Stimulated activated CD8-positive, alpha-beta memory T cell treated with anti-CD3 and anti-CD28 coated beads, Interleukin-4, amount 100 ng/mL, for 1 hour (primary cell): ENCODE measurements at regions not wholly inside any gene's neighbourhood (a gene's known extent, or its start where the extent isn't known, plus 50 kb on each side); places are given as distances from the start of the nearest gene placed in this dataset.

Source experiments
- DNase-seq, 2 donors: peaks; one replicate each; pipeline ENCODE4 v3.0.0-alpha.2; 2020; ENCODE audit warnings: low read depth in 2 of 2, low spot score in 1 of 2

- no peak for DNase-seq
Measured at GRCh38 chr4:182113779-182114178, 129.4 kb upstream of the TENM3 start.

- DNase-seq: no peak
Measured at GRCh38 chr4:182124359-182124758, 118.8 kb upstream of the TENM3 start.

GRCh38 chr4:182126096-182126495 lies 117.1 kb upstream of the TENM3 start:
- DNase-seq: no peak

GRCh38 chr4:182126603-182127002 lies 116.6 kb upstream of the TENM3 start:
- no peak for DNase-seq

GRCh38 chr4:182133033-182133432 lies 110.2 kb upstream of the TENM3 start:
- no peak for DNase-seq

- no peak for DNase-seq
Measured at GRCh38 chr4:182134261-182134660, 108.9 kb upstream of the TENM3 start.

- no peak for DNase-seq
Measured at GRCh38 chr4:182136201-182136600, 107.0 kb upstream of the TENM3 start.

- DNase-seq: no peak
Measured at GRCh38 chr4:182137343-182137742, 105.9 kb upstream of the TENM3 start.

GRCh38 chr4:182139491-182139890 lies 103.7 kb upstream of the TENM3 start:
- no peak for DNase-seq

- DNase-seq: no peak
Measured at GRCh38 chr4:182140547-182140946, 102.7 kb upstream of the TENM3 start.

GRCh38 chr4:182141061-182141460 lies 102.1 kb upstream of the TENM3 start:
- no peak for DNase-seq

- no peak for DNase-seq
Measured at GRCh38 chr4:182142176-182143085, 100.8 kb upstream of the TENM3 start.

GRCh38 chr4:182143086-182143821 lies 99.9 kb upstream of the TENM3 start:
- no peak for DNase-seq

- DNase-seq: no peak
Measured at GRCh38 chr4:182143822-182144625, 99.2 kb upstream of the TENM3 start.

- no peak for DNase-seq
Measured at GRCh38 chr4:182144626-182145333, 98.4 kb upstream of the TENM3 start.

GRCh38 chr4:182145334-182145905 lies 97.8 kb upstream of the TENM3 start:
- no peak for DNase-seq

- DNase-seq: no peak
Measured at GRCh38 chr4:182147391-182147790, 95.8 kb upstream of the TENM3 start.

- no peak for DNase-seq
Measured at GRCh38 chr4:182150645-182151044, 92.6 kb upstream of the TENM3 start.

- no peak for DNase-seq
Measured at GRCh38 chr4:182155806-182156205, 87.4 kb upstream of the TENM3 start.

GRCh38 chr4:182163180-182163579 lies 80.0 kb upstream of the TENM3 start:
- no peak for DNase-seq

- no peak for DNase-seq
Measured at GRCh38 chr4:182169572-182169971, 73.6 kb upstream of the TENM3 start.
